Keratinocyte (primary cell): ENCODE measurements at regions not wholly inside any gene's neighbourhood (a gene's known extent, or its start where the extent isn't known, plus 50 kb on each side); places are given as distances from the start of the nearest gene placed in this dataset.

ENCODE experiments used
- EZH2 ChIP-seq: IDR thresholded peaks from one replicate; pipeline ENCODE4 v1.6.1; 2012; ENCODE audit warnings: inconsistent platforms, mild to moderate bottlenecking, low read length, moderate library complexity
- TF ChIP-seq, protein P1 (sequence below), 3 experiments: IDR thresholded peaks in 1 of 3; conservative IDR thresholded peaks in 1 of 3; optimal IDR thresholded peaks in 1 of 3; 2 replicates in 2 of 3; 3 replicates in 1 of 3; pipeline versions ENCODE3 to v1.5.1; 2011; ENCODE audit warnings: low read length in 3 of 3, mild to moderate bottlenecking in 3 of 3, moderate library complexity in 2 of 3, control low read depth in 1 of 3, inconsistent platforms in 1 of 3; ENCODE audit not compliant: insufficient read depth in 2 of 3; ENCODE audit errors: extremely low read depth in 1 of 3

DNA sequence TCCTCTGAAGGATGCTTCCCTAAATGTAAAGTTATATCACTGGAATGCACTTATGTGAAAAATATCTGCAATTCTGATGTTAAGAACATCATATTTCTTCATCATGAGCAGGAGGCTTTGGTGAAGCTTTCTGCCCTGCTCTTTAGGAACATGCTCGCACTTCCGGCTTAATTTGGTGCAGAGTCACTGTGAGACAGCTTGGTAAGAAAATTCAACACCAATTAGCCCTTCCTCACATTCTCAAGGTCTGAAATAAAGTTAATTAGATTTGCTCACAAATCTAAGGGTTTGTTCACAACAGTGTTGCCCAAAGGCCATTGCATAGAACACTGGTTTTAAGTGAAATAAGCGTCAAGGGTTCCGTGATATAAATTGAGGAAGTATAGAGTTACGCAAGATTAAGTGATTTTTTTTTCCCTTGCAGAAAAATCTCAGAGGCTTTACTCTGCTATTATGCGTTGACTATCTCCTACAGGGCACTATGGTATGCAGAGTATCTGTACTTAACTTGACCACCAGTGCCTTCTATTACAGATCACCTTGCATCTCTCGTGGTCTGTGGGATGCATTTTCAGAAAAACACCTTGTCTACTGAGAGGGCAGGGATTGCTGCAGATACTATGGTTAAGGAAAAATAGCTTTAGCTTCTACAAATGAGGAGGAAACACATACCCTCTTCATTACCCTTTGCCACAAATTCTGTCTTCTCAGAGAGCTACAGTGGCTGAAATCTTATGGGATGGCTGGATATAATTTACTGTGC lies 953.9 kb downstream of the TYW1 start:
- TF ChIP-seq, protein P1, sequence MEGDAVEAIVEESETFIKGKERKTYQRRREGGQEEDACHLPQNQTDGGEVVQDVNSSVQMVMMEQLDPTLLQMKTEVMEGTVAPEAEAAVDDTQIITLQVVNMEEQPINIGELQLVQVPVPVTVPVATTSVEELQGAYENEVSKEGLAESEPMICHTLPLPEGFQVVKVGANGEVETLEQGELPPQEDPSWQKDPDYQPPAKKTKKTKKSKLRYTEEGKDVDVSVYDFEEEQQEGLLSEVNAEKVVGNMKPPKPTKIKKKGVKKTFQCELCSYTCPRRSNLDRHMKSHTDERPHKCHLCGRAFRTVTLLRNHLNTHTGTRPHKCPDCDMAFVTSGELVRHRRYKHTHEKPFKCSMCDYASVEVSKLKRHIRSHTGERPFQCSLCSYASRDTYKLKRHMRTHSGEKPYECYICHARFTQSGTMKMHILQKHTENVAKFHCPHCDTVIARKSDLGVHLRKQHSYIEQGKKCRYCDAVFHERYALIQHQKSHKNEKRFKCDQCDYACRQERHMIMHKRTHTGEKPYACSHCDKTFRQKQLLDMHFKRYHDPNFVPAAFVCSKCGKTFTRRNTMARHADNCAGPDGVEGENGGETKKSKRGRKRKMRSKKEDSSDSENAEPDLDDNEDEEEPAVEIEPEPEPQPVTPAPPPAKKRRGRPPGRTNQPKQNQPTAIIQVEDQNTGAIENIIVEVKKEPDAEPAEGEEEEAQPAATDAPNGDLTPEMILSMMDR (optimal IDR thresholded peaks at IDR 0.05 in 1 of 3, IDR thresholded peaks at IDR 0.05 in 1 of 3, conservative IDR thresholded peaks at IDR 0.05 in 1 of 3; ENCODE audit: extremely low read depth in 1 of 3, insufficient read depth in 2 of 3, low read length in 3 of 3) = no peak
- TF ChIP-seq EZH2 = no peak
